Stimulated activated CD4-positive, alpha-beta T cell treated with anti-CD3 and anti-CD28 coated beads, TNF-alpha, amount 100 ng/mL, for 1 hour (primary cell): ENCODE measurements at regions not wholly inside any gene's neighbourhood (a gene's known extent, or its start where the extent isn't known, plus 50 kb on each side); places are given as distances from the start of the nearest gene placed in this dataset.
"Not testable (repeated sequence)": the region's sequence is repeated elsewhere in the genome, so short reads cannot be mapped to it uniquely, and the experiment has no call there.

Experiments
- DNase-seq, 3 donors: peaks; one replicate each; pipeline ENCODE4 v3.0.0-alpha.2; 2020; ENCODE audit warnings: low read depth in 3 of 3, low spot score in 1 of 3

GRCh38 chr15:57767481-57767880 lies 61.0 kb downstream of the POLR2M start:
- DNase-seq: no peak

GRCh38 chr15:57769266-57769665 lies 62.8 kb downstream of the POLR2M start:
- no peak for DNase-seq

GRCh38 chr15:57770495-57770894 lies 64.0 kb downstream of the POLR2M start:
- DNase-seq: no peak

GRCh38 chr15:57772223-57772957 lies 65.9 kb downstream of the POLR2M start:
- no peak for DNase-seq

GRCh38 chr15:57773051-57773450 lies 66.5 kb downstream of the POLR2M start:
- DNase-seq: no peak

- DNase-seq: no peak
Observed at GRCh38 chr15:57777003-57777402, 70.5 kb downstream of the POLR2M start.

- DNase-seq: no peak
Observed at GRCh38 chr15:57780471-57780870, 74.0 kb downstream of the POLR2M start.

GRCh38 chr15:57782731-57783130 lies 76.2 kb downstream of the POLR2M start:
- no peak for DNase-seq

- no peak for DNase-seq
Observed at GRCh38 chr15:57784081-57784511, 77.6 kb downstream of the POLR2M start.

- no peak for DNase-seq
Observed at GRCh38 chr15:57785039-57785438, 78.5 kb downstream of the POLR2M start.

- DNase-seq: no peak
Observed at GRCh38 chr15:57785959-57786358, 79.4 kb downstream of the POLR2M start.

GRCh38 chr15:57789225-57789624 lies 82.7 kb downstream of the POLR2M start:
- no peak for DNase-seq

- DNase-seq: no peak
Observed at GRCh38 chr15:57792724-57793449, 86.4 kb downstream of the POLR2M start.

GRCh38 chr15:57795261-57795660 lies 88.7 kb downstream of the POLR2M start:
- DNase-seq: no peak

GRCh38 chr15:57796146-57796545 lies 89.6 kb downstream of the POLR2M start:
- no peak for DNase-seq

GRCh38 chr15:57797110-57797509 lies 90.6 kb downstream of the POLR2M start:
- DNase-seq: no peak

- DNase-seq: no peak
Observed at GRCh38 chr15:57797568-57798267, 91.2 kb downstream of the POLR2M start.

- no peak for DNase-seq
Observed at GRCh38 chr15:57806003-57806402, 99.5 kb downstream of the POLR2M start.

GRCh38 chr15:57809285-57809684 lies 102.8 kb downstream of the POLR2M start:
- DNase-seq: not testable (repeated sequence)

- no peak for DNase-seq
Observed at GRCh38 chr15:57816599-57816998, 110.1 kb downstream of the POLR2M start.

GRCh38 chr15:57819646-57820045 lies 113.1 kb downstream of the POLR2M start:
- DNase-seq: no peak

GRCh38 chr15:57820119-57820518 lies 113.6 kb downstream of the POLR2M start:
- DNase-seq: no peak
